Esophagus squamous epithelium (tissue), 4 donors: ENCODE measurements at regions not wholly inside any gene's neighbourhood (a gene's known extent, or its start where the extent isn't known, plus 50 kb on each side); places are given as distances from the start of the nearest gene placed in this dataset.

Experiments
- POLR2A ChIP-seq, 4 donors: fragments of 450-650 bp; IDR thresholded peaks; one replicate each; pipeline ENCODE4 v1.6.1; 2017; ENCODE audit warnings: antibody characterized with exemption in 4 of 4, mild to moderate bottlenecking in 4 of 4, moderate library complexity in 3 of 4
- TF ChIP-seq, protein P1 (sequence below), 6 experiments: fragments of 450-650 bp in 4 of 6; fragments of 200-600 bp in 2 of 6; sonication (generic) in 2 of 6; IDR thresholded peaks; one replicate each; pipeline ENCODE4 v1.5.1; 2016 to 2019; ENCODE audit warnings: antibody characterized with exemption in 6 of 6, mild to moderate bottlenecking in 4 of 6, moderate library complexity in 4 of 6

DNA sequence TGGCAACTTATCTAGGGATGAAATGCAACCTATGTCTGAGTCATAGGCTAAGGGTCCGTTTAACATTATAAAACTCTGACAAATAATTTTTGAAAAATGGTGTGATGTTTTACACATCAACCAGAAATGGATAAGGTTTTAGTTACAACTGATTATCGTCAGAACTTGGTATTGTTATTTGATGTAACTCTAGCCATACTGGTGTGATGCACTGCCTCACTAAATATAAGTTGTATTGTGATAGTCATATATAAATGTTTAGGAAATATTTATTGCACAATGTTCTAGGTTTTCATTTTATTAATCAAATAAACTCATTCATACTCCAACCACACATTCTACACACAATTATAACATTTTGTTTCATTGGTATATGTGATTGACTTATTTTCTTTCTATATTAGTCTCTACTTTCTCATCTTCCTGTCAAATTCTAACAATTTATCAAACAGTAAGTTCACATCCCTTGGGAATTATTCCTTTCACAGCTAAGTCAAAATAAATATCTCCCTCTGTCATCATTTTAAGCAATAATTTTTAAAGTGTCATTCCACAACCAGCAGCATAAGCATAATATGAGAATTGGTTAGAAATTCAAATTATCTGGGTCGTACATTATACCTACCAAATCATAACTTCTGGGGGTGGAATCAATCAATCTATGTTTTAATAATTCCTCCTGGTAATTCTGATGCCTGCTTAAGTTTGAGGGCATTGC lies 873.9 kb downstream of the SLITRK1 start:
- TF ChIP-seq, protein P1, sequence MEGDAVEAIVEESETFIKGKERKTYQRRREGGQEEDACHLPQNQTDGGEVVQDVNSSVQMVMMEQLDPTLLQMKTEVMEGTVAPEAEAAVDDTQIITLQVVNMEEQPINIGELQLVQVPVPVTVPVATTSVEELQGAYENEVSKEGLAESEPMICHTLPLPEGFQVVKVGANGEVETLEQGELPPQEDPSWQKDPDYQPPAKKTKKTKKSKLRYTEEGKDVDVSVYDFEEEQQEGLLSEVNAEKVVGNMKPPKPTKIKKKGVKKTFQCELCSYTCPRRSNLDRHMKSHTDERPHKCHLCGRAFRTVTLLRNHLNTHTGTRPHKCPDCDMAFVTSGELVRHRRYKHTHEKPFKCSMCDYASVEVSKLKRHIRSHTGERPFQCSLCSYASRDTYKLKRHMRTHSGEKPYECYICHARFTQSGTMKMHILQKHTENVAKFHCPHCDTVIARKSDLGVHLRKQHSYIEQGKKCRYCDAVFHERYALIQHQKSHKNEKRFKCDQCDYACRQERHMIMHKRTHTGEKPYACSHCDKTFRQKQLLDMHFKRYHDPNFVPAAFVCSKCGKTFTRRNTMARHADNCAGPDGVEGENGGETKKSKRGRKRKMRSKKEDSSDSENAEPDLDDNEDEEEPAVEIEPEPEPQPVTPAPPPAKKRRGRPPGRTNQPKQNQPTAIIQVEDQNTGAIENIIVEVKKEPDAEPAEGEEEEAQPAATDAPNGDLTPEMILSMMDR (IDR thresholded peaks at IDR 0.05), result no peak
- no peak for TF ChIP-seq POLR2A (IDR thresholded peaks at IDR 0.05)
